GM23338 (cell line): ENCODE measurements at regions not wholly inside any gene's neighbourhood (a gene's known extent, or its start where the extent isn't known, plus 50 kb on each side); places are given as distances from the start of the nearest gene placed in this dataset.

Experiments used
- ATAC-seq: fragments of 200-7000 bp; cut with Tn5 transposase; 3 replicates; pipeline ENCODE4 v1.9.1; 2020
- DNase-seq: peaks from one replicate; pipeline ENCODE4 v3.0.0-alpha.2; 2015; ENCODE audit warnings: low spot score
- H2AFZ ChIP-seq: fragments of 200-600 bp; sonication (generic); 2 replicates; pipeline ENCODE4 v1.8.0; 2016; ENCODE audit warnings: antibody characterized with exemption, mild to moderate bottlenecking, moderate library complexity
- H3F3A ChIP-seq: fragments of 200-600 bp; sonication (generic); replicated peaks from 2 replicates; pipeline ENCODE4 v1.8.0; 2017; ENCODE audit warnings: antibody characterized with exemption, mixed run types, low read depth
- H3K27ac ChIP-seq: fragments of 200-600 bp; sonication (generic); 2 replicates; pipeline ENCODE4 v1.6.1; 2016; ENCODE audit warnings: low read depth
- H3K27me3 ChIP-seq: fragments of 200-600 bp; sonication (generic); 2 replicates; pipeline ENCODE4 v1.8.0; 2016; ENCODE audit warnings: mild to moderate bottlenecking, mixed run types, moderate library complexity; ENCODE audit not compliant: insufficient read depth
- H3K36me3 ChIP-seq: fragments of 200-600 bp; sonication (generic); 2 replicates; pipeline ENCODE4 v1.8.0; 2016; ENCODE audit warnings: mild to moderate bottlenecking; ENCODE audit not compliant: insufficient read depth
- H3K4me1 ChIP-seq: fragments of 200-600 bp; sonication (generic); 2 replicates; pipeline ENCODE4 v1.8.0; 2016; ENCODE audit warnings: mild to moderate bottlenecking, moderate library complexity; ENCODE audit not compliant: insufficient read depth
- H3K4me2 ChIP-seq: fragments of 200-600 bp; sonication (generic); 2 replicates; pipeline ENCODE4 v1.7.1; 2017; ENCODE audit warnings: mixed run types
- H3K4me3 ChIP-seq: fragments of 200-600 bp; sonication (generic); 2 replicates; pipeline ENCODE4 v1.6.1; 2016; ENCODE audit warnings: mixed run types
- H3K79me2 ChIP-seq: fragments of 200-600 bp; sonication (generic); replicated peaks from 2 replicates; pipeline ENCODE4 v1.8.0; 2017; ENCODE audit warnings: mild to moderate bottlenecking; ENCODE audit not compliant: insufficient read depth
- H3K9me2 ChIP-seq: fragments of 200-600 bp; sonication (generic); 2 replicates; pipeline ENCODE4 v1.8.0; 2017; ENCODE audit not compliant: insufficient read depth
- H4K20me1 ChIP-seq: fragments of 200-600 bp; sonication (generic); replicated peaks from 2 replicates; pipeline ENCODE4 v1.8.0; 2017; ENCODE audit warnings: mild to moderate bottlenecking; ENCODE audit not compliant: insufficient read depth
- H3K27ac Mint-ChIP-seq: 2 replicates; pipeline ENCODE4 v1.8.0; 2020; ENCODE audit warnings: inconsistent platforms, mild to moderate bottlenecking, moderate library complexity, mixed read lengths
- H3K27me3 Mint-ChIP-seq: 3 replicates; pipeline ENCODE4 v1.8.0; 2022; ENCODE audit warnings: low read depth, mild to moderate bottlenecking, moderate library complexity, mixed read lengths, inconsistent platforms; ENCODE audit not compliant: insufficient read depth, poor library complexity
- H3K36me3 Mint-ChIP-seq: 3 replicates; pipeline ENCODE4 v1.8.0; 2021; ENCODE audit warnings: low read depth, mild to moderate bottlenecking, inconsistent platforms, moderate library complexity, mixed read lengths
- H3K4me1 Mint-ChIP-seq: 3 replicates; pipeline ENCODE4 v1.8.0; 2020; ENCODE audit warnings: mild to moderate bottlenecking, inconsistent platforms, mixed read lengths
- H3K4me3 Mint-ChIP-seq: 3 replicates; pipeline ENCODE4 v1.8.0; 2021; ENCODE audit warnings: moderate library complexity, mild to moderate bottlenecking, inconsistent platforms, mixed read lengths
- H3K9me3 Mint-ChIP-seq: 3 replicates; pipeline ENCODE4 v1.8.0; 2020; ENCODE audit warnings: moderate library complexity, mild to moderate bottlenecking, inconsistent platforms, mixed read lengths
- CREB1 ChIP-seq: fragments of 250-450 bp; sonication (Bioruptor Pico); IDR thresholded peaks from 2 replicates; pipeline ENCODE4 v1.5.0; 2020; ENCODE audit warnings: low read depth, mild to moderate bottlenecking, moderate library complexity
- EZH2 ChIP-seq: fragments of 200-600 bp; sonication (generic); IDR thresholded peaks from one replicate; pipeline ENCODE4 v1.8.0; 2017; ENCODE audit warnings: antibody characterized with exemption, mild to moderate bottlenecking, low read depth; ENCODE audit not compliant: unreplicated experiment
- EZH2phosphoT487 ChIP-seq: fragments of 200-600 bp; sonication (generic); IDR thresholded peaks from one replicate; pipeline ENCODE4 v1.8.1; 2018; ENCODE audit warnings: antibody characterized with exemption; ENCODE audit not compliant: unreplicated experiment
- JUNB ChIP-seq: IDR thresholded peaks from one replicate; pipeline ENCODE4 v1.6.1; 2016; ENCODE audit warnings: antibody characterized with exemption; ENCODE audit not compliant: unreplicated experiment
- NANOG ChIP-seq: IDR thresholded peaks from 2 replicates; pipeline ENCODE4 v1.6.1; 2016; ENCODE audit warnings: antibody characterized with exemption, borderline replicate concordance
- POLR2AphosphoS5 ChIP-seq: IDR thresholded peaks from 2 replicates; pipeline ENCODE4 v1.6.1; 2016; ENCODE audit warnings: antibody characterized with exemption, low read depth
- REST ChIP-seq: IDR thresholded peaks from one replicate; pipeline ENCODE4 v1.6.1; 2018; ENCODE audit warnings: antibody characterized with exemption; ENCODE audit not compliant: unreplicated experiment
- STAT1 ChIP-seq: IDR thresholded peaks from one replicate; pipeline ENCODE4 v1.6.1; 2016; ENCODE audit warnings: antibody characterized with exemption; ENCODE audit not compliant: unreplicated experiment
- ZNF114 ChIP-seq: fragments of 250-450 bp; sonication (Bioruptor Pico); IDR thresholded peaks from 2 replicates; pipeline ENCODE4 v1.5.0; 2020; ENCODE audit warnings: mild to moderate bottlenecking, moderate library complexity
- ZNF331 ChIP-seq: fragments of 250-450 bp; sonication (Bioruptor Pico); IDR thresholded peaks from 2 replicates; pipeline ENCODE4 v1.5.0; 2020; ENCODE audit warnings: low read depth, mild to moderate bottlenecking, moderate library complexity
- TF ChIP-seq, protein P1 (sequence below): IDR thresholded peaks from 2 replicates; pipeline ENCODE4 v1.6.1; 2016; ENCODE audit warnings: antibody characterized with exemption
- TF ChIP-seq, protein P2 (sequence below): fragments of 250-450 bp; sonication (Bioruptor Pico); IDR thresholded peaks from 2 replicates; pipeline ENCODE4 v1.5.0; 2020; ENCODE audit warnings: mild to moderate bottlenecking, moderate library complexity
- TF ChIP-seq, protein P3 (sequence below), 2 experiments: fragments of 200-600 bp in 1 of 2; sonication (generic) in 1 of 2; conservative IDR thresholded peaks; 2 replicates each; pipeline versions ENCODE4 v1.5.1 to v1.6.1; 2016 to 2017; ENCODE audit warnings: antibody characterized with exemption in 2 of 2, low read depth in 2 of 2, mild to moderate bottlenecking in 2 of 2, moderate library complexity in 1 of 2

DNA sequence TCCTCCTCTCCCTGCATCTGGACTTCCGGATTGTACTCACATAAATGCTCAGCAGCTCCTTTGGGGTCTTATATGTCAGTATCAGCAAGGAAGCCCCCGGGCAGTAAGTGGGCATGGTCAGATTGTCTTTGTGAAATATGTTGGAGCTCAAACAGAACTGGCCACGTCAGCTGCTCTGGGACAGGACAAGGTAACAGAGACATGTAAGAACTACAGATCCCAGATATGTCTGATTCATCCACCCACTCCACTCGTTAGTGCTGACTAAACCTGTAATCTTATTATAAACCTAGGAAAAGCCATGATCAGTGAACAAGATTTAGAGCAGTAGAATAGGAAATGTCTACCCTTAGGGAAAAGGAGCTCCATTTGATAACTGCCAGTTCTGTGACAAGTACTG, 561.8 kb downstream of the CETN3 start:
- Histone ChIP-seq H3F3A (no peaks in the 10 kb centered on the region), H3K79me2 (no peaks in the 10 kb centered on the region), H3K36me3 (no peaks in the 10 kb centered on the region), H3K9me2 (no peaks in the 10 kb centered on the region), H2AFZ (no peak overlapping the region), H3K4me3 (no peak overlapping the region), H3K4me1 (peaks cover 26% of the 10 kb centered on the region), H3K4me2 (no peak overlapping the region), H3K27ac (no peak overlapping the region), H3K27me3 (no peaks in the 10 kb centered on the region), H4K20me1 (no peaks in the 10 kb centered on the region)
- ATAC-seq (no peak), DNase-seq (no peak)
- H3K27ac Mint-ChIP-seq, result no peak overlapping the region
- H3K4me3 Mint-ChIP-seq, result no peak overlapping the region
- no peak for TF ChIP-seq REST
- TF ChIP-seq EZH2phosphoT487, result no peak
- TF ChIP-seq ZNF114 (CRISPR knock-in tag), result no peak
- no peak for TF ChIP-seq POLR2AphosphoS5
- TF ChIP-seq, protein P1, sequence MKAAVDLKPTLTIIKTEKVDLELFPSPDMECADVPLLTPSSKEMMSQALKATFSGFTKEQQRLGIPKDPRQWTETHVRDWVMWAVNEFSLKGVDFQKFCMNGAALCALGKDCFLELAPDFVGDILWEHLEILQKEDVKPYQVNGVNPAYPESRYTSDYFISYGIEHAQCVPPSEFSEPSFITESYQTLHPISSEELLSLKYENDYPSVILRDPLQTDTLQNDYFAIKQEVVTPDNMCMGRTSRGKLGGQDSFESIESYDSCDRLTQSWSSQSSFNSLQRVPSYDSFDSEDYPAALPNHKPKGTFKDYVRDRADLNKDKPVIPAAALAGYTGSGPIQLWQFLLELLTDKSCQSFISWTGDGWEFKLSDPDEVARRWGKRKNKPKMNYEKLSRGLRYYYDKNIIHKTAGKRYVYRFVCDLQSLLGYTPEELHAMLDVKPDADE, result no peak
- TF ChIP-seq, protein P2, sequence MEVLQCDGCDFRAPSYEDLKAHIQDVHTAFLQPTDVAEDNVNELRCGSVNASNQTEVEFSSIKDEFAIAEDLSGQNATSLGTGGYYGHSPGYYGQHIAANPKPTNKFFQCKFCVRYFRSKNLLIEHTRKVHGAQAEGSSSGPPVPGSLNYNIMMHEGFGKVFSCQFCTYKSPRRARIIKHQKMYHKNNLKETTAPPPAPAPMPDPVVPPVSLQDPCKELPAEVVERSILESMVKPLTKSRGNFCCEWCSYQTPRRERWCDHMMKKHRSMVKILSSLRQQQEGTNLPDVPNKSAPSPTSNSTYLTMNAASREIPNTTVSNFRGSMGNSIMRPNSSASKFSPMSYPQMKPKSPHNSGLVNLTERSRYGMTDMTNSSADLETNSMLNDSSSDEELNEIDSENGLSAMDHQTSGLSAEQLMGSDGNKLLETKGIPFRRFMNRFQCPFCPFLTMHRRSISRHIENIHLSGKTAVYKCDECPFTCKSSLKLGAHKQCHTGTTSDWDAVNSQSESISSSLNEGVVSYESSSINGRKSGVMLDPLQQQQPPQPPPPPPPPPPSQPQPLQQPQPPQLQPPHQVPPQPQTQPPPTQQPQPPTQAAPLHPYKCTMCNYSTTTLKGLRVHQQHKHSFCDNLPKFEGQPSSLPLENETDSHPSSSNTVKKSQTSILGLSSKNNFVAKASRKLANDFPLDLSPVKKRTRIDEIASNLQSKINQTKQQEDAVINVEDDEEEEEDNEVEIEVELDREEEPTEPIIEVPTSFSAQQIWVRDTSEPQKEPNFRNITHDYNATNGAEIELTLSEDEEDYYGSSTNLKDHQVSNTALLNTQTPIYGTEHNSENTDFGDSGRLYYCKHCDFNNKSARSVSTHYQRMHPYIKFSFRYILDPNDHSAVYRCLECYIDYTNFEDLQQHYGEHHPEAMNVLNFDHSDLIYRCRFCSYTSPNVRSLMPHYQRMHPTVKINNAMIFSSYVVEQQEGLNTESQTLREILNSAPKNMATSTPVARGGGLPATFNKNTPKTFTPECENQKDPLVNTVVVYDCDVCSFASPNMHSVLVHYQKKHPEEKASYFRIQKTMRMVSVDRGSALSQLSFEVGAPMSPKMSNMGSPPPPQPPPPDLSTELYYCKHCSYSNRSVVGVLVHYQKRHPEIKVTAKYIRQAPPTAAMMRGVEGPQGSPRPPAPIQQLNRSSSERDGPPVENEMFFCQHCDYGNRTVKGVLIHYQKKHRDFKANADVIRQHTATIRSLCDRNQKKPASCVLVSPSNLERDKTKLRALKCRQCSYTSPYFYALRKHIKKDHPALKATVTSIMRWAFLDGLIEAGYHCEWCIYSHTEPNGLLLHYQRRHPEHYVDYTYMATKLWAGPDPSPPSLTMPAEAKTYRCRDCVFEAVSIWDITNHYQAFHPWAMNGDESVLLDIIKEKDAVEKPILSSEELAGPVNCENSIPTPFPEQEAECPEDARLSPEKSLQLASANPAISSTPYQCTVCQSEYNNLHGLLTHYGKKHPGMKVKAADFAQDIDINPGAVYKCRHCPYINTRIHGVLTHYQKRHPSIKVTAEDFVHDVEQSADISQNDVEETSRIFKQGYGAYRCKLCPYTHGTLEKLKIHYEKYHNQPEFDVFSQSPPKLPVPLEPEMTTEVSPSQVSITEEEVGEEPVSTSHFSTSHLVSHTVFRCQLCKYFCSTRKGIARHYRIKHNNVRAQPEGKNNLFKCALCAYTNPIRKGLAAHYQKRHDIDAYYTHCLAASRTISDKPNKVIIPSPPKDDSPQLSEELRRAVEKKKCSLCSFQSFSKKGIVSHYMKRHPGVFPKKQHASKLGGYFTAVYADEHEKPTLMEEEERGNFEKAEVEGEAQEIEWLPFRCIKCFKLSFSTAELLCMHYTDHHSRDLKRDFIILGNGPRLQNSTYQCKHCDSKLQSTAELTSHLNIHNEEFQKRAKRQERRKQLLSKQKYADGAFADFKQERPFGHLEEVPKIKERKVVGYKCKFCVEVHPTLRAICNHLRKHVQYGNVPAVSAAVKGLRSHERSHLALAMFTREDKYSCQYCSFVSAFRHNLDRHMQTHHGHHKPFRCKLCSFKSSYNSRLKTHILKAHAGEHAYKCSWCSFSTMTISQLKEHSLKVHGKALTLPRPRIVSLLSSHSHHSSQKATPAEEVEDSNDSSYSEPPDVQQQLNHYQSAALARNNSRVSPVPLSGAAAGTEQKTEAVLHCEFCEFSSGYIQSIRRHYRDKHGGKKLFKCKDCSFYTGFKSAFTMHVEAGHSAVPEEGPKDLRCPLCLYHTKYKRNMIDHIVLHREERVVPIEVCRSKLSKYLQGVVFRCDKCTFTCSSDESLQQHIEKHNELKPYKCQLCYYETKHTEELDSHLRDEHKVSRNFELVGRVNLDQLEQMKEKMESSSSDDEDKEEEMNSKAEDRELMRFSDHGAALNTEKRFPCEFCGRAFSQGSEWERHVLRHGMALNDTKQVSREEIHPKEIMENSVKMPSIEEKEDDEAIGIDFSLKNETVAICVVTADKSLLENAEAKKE, result no peak
- TF ChIP-seq JUNB, result no peak
- TF ChIP-seq NANOG, result no peak
- no peak for TF ChIP-seq STAT1
- no peak for TF ChIP-seq CREB1 (CRISPR knock-in tag)
- TF ChIP-seq ZNF331, result no peak
- no peak for TF ChIP-seq EZH2
- TF ChIP-seq, protein P3, sequence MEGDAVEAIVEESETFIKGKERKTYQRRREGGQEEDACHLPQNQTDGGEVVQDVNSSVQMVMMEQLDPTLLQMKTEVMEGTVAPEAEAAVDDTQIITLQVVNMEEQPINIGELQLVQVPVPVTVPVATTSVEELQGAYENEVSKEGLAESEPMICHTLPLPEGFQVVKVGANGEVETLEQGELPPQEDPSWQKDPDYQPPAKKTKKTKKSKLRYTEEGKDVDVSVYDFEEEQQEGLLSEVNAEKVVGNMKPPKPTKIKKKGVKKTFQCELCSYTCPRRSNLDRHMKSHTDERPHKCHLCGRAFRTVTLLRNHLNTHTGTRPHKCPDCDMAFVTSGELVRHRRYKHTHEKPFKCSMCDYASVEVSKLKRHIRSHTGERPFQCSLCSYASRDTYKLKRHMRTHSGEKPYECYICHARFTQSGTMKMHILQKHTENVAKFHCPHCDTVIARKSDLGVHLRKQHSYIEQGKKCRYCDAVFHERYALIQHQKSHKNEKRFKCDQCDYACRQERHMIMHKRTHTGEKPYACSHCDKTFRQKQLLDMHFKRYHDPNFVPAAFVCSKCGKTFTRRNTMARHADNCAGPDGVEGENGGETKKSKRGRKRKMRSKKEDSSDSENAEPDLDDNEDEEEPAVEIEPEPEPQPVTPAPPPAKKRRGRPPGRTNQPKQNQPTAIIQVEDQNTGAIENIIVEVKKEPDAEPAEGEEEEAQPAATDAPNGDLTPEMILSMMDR (conservative IDR thresholded peaks at IDR 0.05; ENCODE audit: low read depth in 2 of 2), result no peak
- no peaks in the 10 kb centered on the region for H3K27me3 Mint-ChIP-seq
- peaks cover 37% of the 10 kb centered on the region for H3K4me1 Mint-ChIP-seq
- H3K9me3 Mint-ChIP-seq, result no peaks in the 10 kb centered on the region
- no peaks in the 10 kb centered on the region for H3K36me3 Mint-ChIP-seq
